ENCODE measurements at regions not wholly inside any gene's neighbourhood (a gene's known extent, or its start where the extent isn't known, plus 50 kb on each side); places are given as distances from the start of the nearest gene placed in this dataset.
"Not testable (repeated sequence)": the region's sequence is repeated elsewhere in the genome, so short reads cannot be mapped to it uniquely, and the experiment has no call there.

DNA sequence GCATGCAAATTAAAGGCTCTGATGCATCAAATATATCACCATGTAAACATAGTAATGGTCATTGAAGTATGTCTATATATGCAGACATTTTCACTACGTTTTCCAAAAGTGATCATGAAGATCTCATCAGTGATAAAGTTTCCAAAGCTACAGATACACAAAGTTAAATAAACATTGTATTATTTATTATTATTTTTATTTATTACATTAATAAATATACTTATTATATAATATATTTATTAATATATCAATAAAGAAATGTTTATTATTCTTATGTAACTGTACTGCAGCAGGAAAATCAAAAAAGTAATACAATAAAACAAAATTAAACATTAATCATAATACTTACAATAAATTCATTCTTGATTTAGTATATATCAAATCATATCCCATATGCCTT lies 791.2 kb downstream of the GBE1 start:
- Mint-ChIP-seq H3K9me3 (ENCODE audit: unreplicated experiment) (no peaks in the 10 kb centered on the region), H3K27ac (ENCODE audit: unreplicated experiment) (no peak overlapping the region), H3K27me3 (ENCODE audit: unreplicated experiment) (no peaks in the 10 kb centered on the region), H3K36me3 (ENCODE audit: low read depth, unreplicated experiment) (no peaks in the 10 kb centered on the region), H3K4me1 (ENCODE audit: unreplicated experiment) (no peaks in the 10 kb centered on the region), H3K4me3 (ENCODE audit: unreplicated experiment) (no peak overlapping the region)
- DNase-seq (ENCODE audit: low spot score) = no peak
- TF ChIP-seq CTCF (IDR thresholded peaks at IDR 0.05; ENCODE audit: unreplicated experiment) = no peak

DNA sequence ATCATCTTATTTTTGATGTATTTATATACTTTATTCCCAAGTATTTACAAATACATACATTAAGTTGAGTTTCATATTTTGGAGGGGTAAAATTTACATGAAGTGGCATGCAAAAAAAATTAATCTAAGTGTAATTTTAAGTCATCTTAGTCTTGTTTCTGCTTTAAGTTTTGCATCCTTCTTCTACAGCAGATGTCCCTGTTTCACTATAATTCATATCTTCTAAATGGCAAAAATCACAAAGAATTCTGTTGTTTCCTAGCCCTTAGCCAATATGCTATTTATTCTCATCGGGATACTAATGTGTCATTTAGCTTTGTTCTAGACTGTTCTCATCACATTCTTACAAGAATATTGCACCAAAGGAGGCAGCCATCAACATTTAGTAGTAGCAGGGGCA lies 831.9 kb downstream of the GBE1 start:
- no peak for DNase-seq (ENCODE audit: low spot score)
- Mint-ChIP-seq H3K36me3 (ENCODE audit: low read depth, unreplicated experiment) (no peaks in the 10 kb centered on the region), H3K4me3 (ENCODE audit: unreplicated experiment) (no peak overlapping the region), H3K27me3 (ENCODE audit: unreplicated experiment) (peaks cover 1% of the 10 kb centered on the region), H3K27ac (ENCODE audit: unreplicated experiment) (no peak overlapping the region), H3K9me3 (ENCODE audit: unreplicated experiment) (no peaks in the 10 kb centered on the region), H3K4me1 (ENCODE audit: unreplicated experiment) (no peaks in the 10 kb centered on the region)
- TF ChIP-seq CTCF (IDR thresholded peaks at IDR 0.05; ENCODE audit: unreplicated experiment) = no peak

- Mint-ChIP-seq H3K27ac (ENCODE audit: unreplicated experiment) (no peak overlapping the region), H3K4me3 (ENCODE audit: unreplicated experiment) (no peak overlapping the region), H3K27me3 (ENCODE audit: unreplicated experiment) (no peaks in the 10 kb centered on the region), H3K4me1 (ENCODE audit: unreplicated experiment) (no peaks in the 10 kb centered on the region), H3K36me3 (ENCODE audit: low read depth, unreplicated experiment) (no peaks in the 10 kb centered on the region), H3K9me3 (ENCODE audit: unreplicated experiment) (no peaks in the 10 kb centered on the region)
- TF ChIP-seq CTCF (IDR thresholded peaks at IDR 0.05; ENCODE audit: unreplicated experiment) = no peak
- DNase-seq (ENCODE audit: low spot score) = no peak
Measured at GRCh38 chr3:80914854-80915253, 846.6 kb downstream of the GBE1 start.

- H3K27me3 Mint-ChIP-seq (ENCODE audit: unreplicated experiment) = no peaks in the 10 kb centered on the region
- TF ChIP-seq CTCF (IDR thresholded peaks at IDR 0.05; ENCODE audit: unreplicated experiment) = no peak
- no peaks in the 10 kb centered on the region for H3K4me1 Mint-ChIP-seq (ENCODE audit: unreplicated experiment)
- H3K36me3 Mint-ChIP-seq (ENCODE audit: low read depth, unreplicated experiment) = no peaks in the 10 kb centered on the region
- no peaks in the 10 kb centered on the region for H3K9me3 Mint-ChIP-seq (ENCODE audit: unreplicated experiment)
- no peak for DNase-seq (ENCODE audit: low spot score)
- H3K27ac Mint-ChIP-seq (ENCODE audit: unreplicated experiment) = no peak overlapping the region
- no peak overlapping the region for H3K4me3 Mint-ChIP-seq (ENCODE audit: unreplicated experiment)
Measured at GRCh38 chr3:80898211-80898610, 863.2 kb downstream of the GBE1 start.

- H3K36me3 Mint-ChIP-seq (ENCODE audit: low read depth, unreplicated experiment); H3K27ac Mint-ChIP-seq (ENCODE audit: unreplicated experiment); DNase-seq (ENCODE audit: low spot score); H3K27me3 Mint-ChIP-seq (ENCODE audit: unreplicated experiment); H3K4me3 Mint-ChIP-seq (ENCODE audit: unreplicated experiment); H3K4me1 Mint-ChIP-seq (ENCODE audit: unreplicated experiment); H3K9me3 Mint-ChIP-seq (ENCODE audit: unreplicated experiment): not testable (repeated sequence)
Measured at GRCh38 chr3:80897005-80897404, 864.4 kb downstream of the GBE1 start.

DNA sequence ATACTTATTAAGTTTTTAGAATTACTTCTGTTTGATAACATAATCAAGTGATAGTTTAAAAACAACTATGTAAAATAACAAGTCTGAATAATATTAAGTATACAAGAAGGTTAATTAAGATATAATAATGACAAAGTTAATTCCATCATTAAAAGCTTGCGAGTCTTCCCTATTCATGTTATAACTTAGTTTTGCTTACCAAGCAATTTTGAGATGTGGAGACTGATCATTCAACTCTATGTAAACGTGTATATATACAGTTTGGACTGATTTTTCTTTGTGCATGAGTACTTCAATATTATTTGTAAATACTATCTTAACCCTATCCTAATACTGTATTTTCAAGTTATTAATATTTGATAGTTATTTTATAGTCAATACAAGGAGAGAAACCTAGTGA lies 870.9 kb downstream of the GBE1 start:
- Mint-ChIP-seq H3K4me1 (ENCODE audit: unreplicated experiment) (peaks cover 2% of the 10 kb centered on the region), H3K27me3 (ENCODE audit: unreplicated experiment) (peaks cover 2% of the 10 kb centered on the region), H3K36me3 (ENCODE audit: low read depth, unreplicated experiment) (no peaks in the 10 kb centered on the region), H3K4me3 (ENCODE audit: unreplicated experiment) (no peak overlapping the region), H3K27ac (ENCODE audit: unreplicated experiment) (no peak overlapping the region), H3K9me3 (ENCODE audit: unreplicated experiment) (no peaks in the 10 kb centered on the region)
- no peak for TF ChIP-seq CTCF (IDR thresholded peaks at IDR 0.05; ENCODE audit: unreplicated experiment)
- DNase-seq (ENCODE audit: low spot score) = no peak

Data from endothelial cell (in vitro differentiated cells).